Skeletal muscle cell (primary cell): ENCODE measurements at regions not wholly inside any gene's neighbourhood (a gene's known extent, or its start where the extent isn't known, plus 50 kb on each side); places are given as distances from the start of the nearest gene placed in this dataset.
"Not testable (repeated sequence)": the region's sequence is repeated elsewhere in the genome, so short reads cannot be mapped to it uniquely, and the experiment has no call there.

Experiments
- DNase-seq: peaks from one replicate; pipeline ENCODE4 v3.0.0-alpha.2; 2010; ENCODE audit warnings: low read depth
- H3K4me3 ChIP-seq: 2 replicates; pipeline ENCODE4 v1.5.1; 2011; ENCODE audit warnings: low read depth, mild to moderate bottlenecking, control low read depth, low read length, moderate library complexity

- no peak for DNase-seq
- no peak overlapping the region for H3K4me3 ChIP-seq
Measured at GRCh38 chr13:69291292-69291906, 816.2 kb upstream of the ATXN8OS start.

- no peak for DNase-seq
- no peak overlapping the region for H3K4me3 ChIP-seq
Measured at GRCh38 chr13:69288026-69288425, 819.6 kb upstream of the ATXN8OS start.

GRCh38 chr13:69287050-69287698, 820.5 kb upstream of the ATXN8OS start:
- H3K4me3 ChIP-seq = no peak overlapping the region
- DNase-seq = no peak

GRCh38 chr13:69283837-69284236, 823.8 kb upstream of the ATXN8OS start:
- DNase-seq = no peak

GRCh38 chr13:69283301-69283700, 824.3 kb upstream of the ATXN8OS start:
- no peak overlapping the region for H3K4me3 ChIP-seq
- no peak for DNase-seq

More at GRCh38 chr13:69283837-69284236, 823.8 kb upstream of the ATXN8OS start:
- no peak overlapping the region for H3K4me3 ChIP-seq

- H3K4me3 ChIP-seq = no peak overlapping the region
- DNase-seq = no peak
Measured at GRCh38 chr13:69280399-69280798, 827.2 kb upstream of the ATXN8OS start.

GRCh38 chr13:69279213-69279612, 828.4 kb upstream of the ATXN8OS start:
- DNase-seq = no peak
- H3K4me3 ChIP-seq = no peak overlapping the region

- no peak overlapping the region for H3K4me3 ChIP-seq
- no peak for DNase-seq
Measured at GRCh38 chr13:69274231-69274630, 833.4 kb upstream of the ATXN8OS start.

GRCh38 chr13:69264362-69265334, 843.0 kb upstream of the ATXN8OS start:
- no peak overlapping the region for H3K4me3 ChIP-seq

GRCh38 chr13:69243366-69243765, 864.3 kb upstream of the ATXN8OS start:
- no peak for DNase-seq

More at GRCh38 chr13:69264362-69265334, 843.0 kb upstream of the ATXN8OS start:
- DNase-seq = no peak

GRCh38 chr13:69234171-69234570, 873.5 kb upstream of the ATXN8OS start:
- DNase-seq = no peak

More at GRCh38 chr13:69243366-69243765, 864.3 kb upstream of the ATXN8OS start:
- H3K4me3 ChIP-seq = no peak overlapping the region

GRCh38 chr13:69226427-69226826, 881.2 kb upstream of the ATXN8OS start:
- no peak for DNase-seq
- no peak overlapping the region for H3K4me3 ChIP-seq

More at GRCh38 chr13:69234171-69234570, 873.5 kb upstream of the ATXN8OS start:
- H3K4me3 ChIP-seq = no peak overlapping the region

- not testable (repeated sequence) for DNase-seq, H3K4me3 ChIP-seq
Measured at GRCh38 chr13:69221633-69222498, 885.8 kb upstream of the ATXN8OS start.

GRCh38 chr13:69213396-69213795, 894.2 kb upstream of the ATXN8OS start:
- no peak for DNase-seq

GRCh38 chr13:69204620-69205019, 903.0 kb upstream of the ATXN8OS start:
- no peak overlapping the region for H3K4me3 ChIP-seq
- DNase-seq = no peak

More at GRCh38 chr13:69213396-69213795, 894.2 kb upstream of the ATXN8OS start:
- no peak overlapping the region for H3K4me3 ChIP-seq

- H3K4me3 ChIP-seq = no peak overlapping the region
- no peak for DNase-seq
Measured at GRCh38 chr13:69202996-69203395, 904.6 kb upstream of the ATXN8OS start.

- no peak for DNase-seq
- no peak overlapping the region for H3K4me3 ChIP-seq
Measured at GRCh38 chr13:69199664-69200063, 908.0 kb upstream of the ATXN8OS start.

GRCh38 chr13:69198706-69199105, 908.9 kb upstream of the ATXN8OS start:
- H3K4me3 ChIP-seq = no peak overlapping the region

GRCh38 chr13:69194130-69194529, 913.5 kb upstream of the ATXN8OS start:
- no peak for DNase-seq
- no peak overlapping the region for H3K4me3 ChIP-seq

More at GRCh38 chr13:69198706-69199105, 908.9 kb upstream of the ATXN8OS start:
- no peak for DNase-seq
